ENCODE measurements at regions not wholly inside any gene's neighbourhood (a gene's known extent, or its start where the extent isn't known, plus 50 kb on each side); places are given as distances from the start of the nearest gene placed in this dataset.

GRCh38 chr20:47998736-47999135 is 213.5 kb upstream of the SULF2 start:
- no peak overlapping the region for H3K27ac ChIP-seq
- no peaks in the 10 kb centered on the region for H3K36me3 ChIP-seq
- peaks cover 0 to 5% (median 0%) of the 10 kb centered on the region in 12 donors for H3K4me1 ChIP-seq
- 80 to 87% (median 86%) methylated on average over 5 of the region's 5 CpGs for WGBS, 4 donors
- no peaks in the 10 kb centered on the region for H3K27me3 ChIP-seq
- no peak for ATAC-seq
- no peak overlapping the region for H3K4me3 ChIP-seq
- H3K9me3 ChIP-seq = peaks cover 0 to 7% (median 0%) of the 10 kb centered on the region in 12 donors
- intact Hi-C loops (cut with DNase I) = no loop called here
- no peak for DNase-seq
- no peak for TF ChIP-seq CTCF (IDR thresholded peaks at IDR 0.05)
- no peak for TF ChIP-seq POLR2A (IDR thresholded peaks at IDR 0.05)

- H3K27ac ChIP-seq = no peak overlapping the region
- H3K4me3 ChIP-seq = no peak overlapping the region
- no peak for DNase-seq
- H3K36me3 ChIP-seq = no peaks in the 10 kb centered on the region
- ATAC-seq = no peak
- H3K4me1 ChIP-seq = no peaks in the 10 kb centered on the region
- TF ChIP-seq CTCF (IDR thresholded peaks at IDR 0.05) (no peak), POLR2A (IDR thresholded peaks at IDR 0.05) (no peak)
- WGBS, 4 donors = 65 to 76% (median 69%) methylated on average over 6 of the region's 6 CpGs
- H3K27me3 ChIP-seq = no peaks in the 10 kb centered on the region
- H3K9me3 ChIP-seq = peaks cover 0 to 15% (median 4%) of the 10 kb centered on the region in 12 donors
- intact Hi-C loops (cut with DNase I) = no loop called here
These were observed 210.4 kb upstream of the SULF2 start for GRCh38 chr20:47995661-47996060.

GRCh38 chr20:47993817-47994216 is 208.5 kb upstream of the SULF2 start:
- intact Hi-C loops (cut with DNase I) = no loop called here
- Histone ChIP-seq H3K4me1 (no peaks in the 10 kb centered on the region), H3K4me3 (no peak overlapping the region), H3K27ac (no peak overlapping the region), H3K36me3 (no peaks in the 10 kb centered on the region), H3K27me3 (peaks cover 0 to 3% (median 0%) of the 10 kb centered on the region in 9 donors), H3K9me3 (peaks cover 0 to 15% (median 4%) of the 10 kb centered on the region in 12 donors)
- TF ChIP-seq CTCF (IDR thresholded peaks at IDR 0.05) = no peak
- TF ChIP-seq POLR2A (IDR thresholded peaks at IDR 0.05) = no peak
- no peak for ATAC-seq
- 87 to 95% (median 90%) methylated on average over 3 of the region's 3 CpGs for WGBS, 4 donors
- DNase-seq = no peak

DNA sequence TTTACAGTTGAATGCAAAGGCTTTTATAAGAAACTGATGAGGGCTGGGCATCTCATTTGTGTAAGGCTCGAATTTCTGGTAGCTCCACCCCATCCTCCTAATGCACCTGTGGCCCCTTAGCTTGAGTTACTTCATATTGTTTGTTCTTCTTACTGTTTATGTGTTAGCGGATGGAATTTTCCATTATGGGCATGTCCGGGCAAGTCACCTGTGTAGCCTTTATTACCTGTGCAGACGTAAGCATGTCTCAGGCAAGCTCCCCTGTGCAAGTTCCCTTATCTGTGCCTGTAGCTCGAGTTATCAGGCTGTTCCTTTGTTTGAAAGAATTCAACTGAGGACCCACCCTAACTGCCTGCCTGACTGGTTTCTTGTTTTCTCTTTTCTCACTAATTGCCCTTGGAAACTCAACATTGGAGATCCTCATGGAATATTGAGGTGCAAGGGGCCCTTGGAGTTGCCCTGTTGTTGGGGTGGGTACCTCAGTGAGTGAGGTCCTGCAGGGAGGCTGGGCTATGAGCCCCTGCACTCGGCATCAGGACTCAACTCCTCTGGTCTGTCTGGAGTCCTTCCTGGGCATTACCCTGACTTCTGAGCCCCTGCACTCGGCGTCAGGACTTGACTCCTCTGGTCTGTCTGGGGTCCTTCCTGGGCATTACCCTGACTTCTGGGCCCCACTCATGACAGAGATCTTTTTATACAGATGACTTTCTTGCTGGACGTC is 207.9 kb upstream of the SULF2 start:
- intact Hi-C loops (cut with DNase I) = no loop called here
- peaks cover 0 to 3% (median 0%) of the 10 kb centered on the region in 9 donors for H3K27me3 ChIP-seq
- no peak overlapping the region for H3K27ac ChIP-seq
- DNase-seq (no peak), ATAC-seq (no peak)
- H3K9me3 ChIP-seq = peaks cover 0 to 15% (median 4%) of the 10 kb centered on the region in 12 donors
- H3K4me3 ChIP-seq = no peak overlapping the region
- no peaks in the 10 kb centered on the region for H3K4me1 ChIP-seq
- H3K36me3 ChIP-seq = no peaks in the 10 kb centered on the region
- 84 to 90% (median 87%) methylated on average over 9 of the region's 9 CpGs for WGBS, 4 donors
- TF ChIP-seq CTCF (IDR thresholded peaks at IDR 0.05) (no peak), POLR2A (IDR thresholded peaks at IDR 0.05) (no peak)
